HepG2 (cell line): ENCODE measurements at regions not wholly inside any gene's neighbourhood (a gene's known extent, or its start where the extent isn't known, plus 50 kb on each side); places are given as distances from the start of the nearest gene placed in this dataset.

Experiments used
- AHDC1 ChIP-seq: sonication (generic); formaldehyde crosslinking; IDR thresholded peaks from 2 replicates; pipeline ENCODE4 v1.5.1; 2020; ENCODE audit warnings: mild to moderate bottlenecking, missing genetic modification reagents, borderline replicate concordance
- ELF3 ChIP-seq: IDR thresholded peaks from 2 replicates; pipeline ENCODE4 v1.6.1; 2016; ENCODE audit warnings: missing genetic modification reagents, missing compliant biosample characterization
- FOXJ3 ChIP-seq: sonication (generic); formaldehyde crosslinking; IDR thresholded peaks from 2 replicates; pipeline ENCODE4 v1.4.0; 2020; ENCODE audit warnings: missing genetic modification reagents, mild to moderate bottlenecking, borderline replicate concordance
- GPBP1L1 ChIP-seq: sonication (generic); formaldehyde crosslinking; IDR thresholded peaks from 2 replicates; pipeline ENCODE4 v1.5.0; 2020; ENCODE audit warnings: mild to moderate bottlenecking, missing genetic modification reagents
- GPN1 ChIP-seq: sonication (generic); formaldehyde crosslinking; IDR thresholded peaks from 2 replicates; pipeline ENCODE4 v1.5.1; 2020; ENCODE audit warnings: missing genetic modification reagents, borderline replicate concordance
- HMG20A ChIP-seq: IDR thresholded peaks from 2 replicates; pipeline ENCODE4 v1.6.1; 2016; ENCODE audit warnings: borderline replicate concordance
- IKZF5 ChIP-seq: IDR thresholded peaks from 2 replicates; pipeline ENCODE4 v1.6.1; 2018; ENCODE audit warnings: missing genetic modification reagents, mild to moderate bottlenecking, missing compliant biosample characterization
- MIER2 ChIP-seq: IDR thresholded peaks from 2 replicates; pipeline ENCODE4 v1.6.1; 2016; ENCODE audit warnings: missing biosample characterization, missing genetic modification reagents
- RXRA ChIP-seq: sonication (generic); formaldehyde crosslinking; IDR thresholded peaks from 2 replicates; pipeline ENCODE4 v1.5.1; 2020; ENCODE audit warnings: missing genetic modification reagents
- SAP130 ChIP-seq: IDR thresholded peaks from 2 replicates; pipeline ENCODE4 v1.6.1; 2016; ENCODE audit warnings: low read depth
- SOX6 ChIP-seq, 2 experiments: fragments of 450-650 bp in 1 of 2; sonication (generic) in 1 of 2; formaldehyde crosslinking in 1 of 2; IDR thresholded peaks; 2 replicates each; pipeline versions ENCODE4 v1.4.0 to v1.6.1; 2017 to 2020; ENCODE audit warnings: antibody characterized with exemption in 1 of 2, mild to moderate bottlenecking in 1 of 2, missing genetic modification reagents in 1 of 2
- SP5 ChIP-seq: IDR thresholded peaks from 2 replicates; pipeline ENCODE4 v1.6.1; 2016; ENCODE audit warnings: low read depth, borderline replicate concordance
- TRIM22 ChIP-seq: fragments of 450-650 bp; IDR thresholded peaks from 2 replicates; pipeline ENCODE4 v1.6.1; 2017
- XRCC5 ChIP-seq: fragments of 200-400 bp; formaldehyde crosslinking; optimal IDR thresholded peaks from 2 replicates; pipeline ENCODE3; 2017; ENCODE audit warnings: mild to moderate bottlenecking, low read length
- ZBTB10 ChIP-seq: sonication (generic); formaldehyde crosslinking; IDR thresholded peaks from 2 replicates; pipeline ENCODE4 v1.4.0; 2020; ENCODE audit warnings: missing genetic modification reagents, borderline replicate concordance
- ZNF510 ChIP-seq: sonication (generic); formaldehyde crosslinking; IDR thresholded peaks from 2 replicates; pipeline ENCODE4 v1.4.0; 2020; ENCODE audit warnings: low read depth, mild to moderate bottlenecking, missing genetic modification reagents

DNA sequence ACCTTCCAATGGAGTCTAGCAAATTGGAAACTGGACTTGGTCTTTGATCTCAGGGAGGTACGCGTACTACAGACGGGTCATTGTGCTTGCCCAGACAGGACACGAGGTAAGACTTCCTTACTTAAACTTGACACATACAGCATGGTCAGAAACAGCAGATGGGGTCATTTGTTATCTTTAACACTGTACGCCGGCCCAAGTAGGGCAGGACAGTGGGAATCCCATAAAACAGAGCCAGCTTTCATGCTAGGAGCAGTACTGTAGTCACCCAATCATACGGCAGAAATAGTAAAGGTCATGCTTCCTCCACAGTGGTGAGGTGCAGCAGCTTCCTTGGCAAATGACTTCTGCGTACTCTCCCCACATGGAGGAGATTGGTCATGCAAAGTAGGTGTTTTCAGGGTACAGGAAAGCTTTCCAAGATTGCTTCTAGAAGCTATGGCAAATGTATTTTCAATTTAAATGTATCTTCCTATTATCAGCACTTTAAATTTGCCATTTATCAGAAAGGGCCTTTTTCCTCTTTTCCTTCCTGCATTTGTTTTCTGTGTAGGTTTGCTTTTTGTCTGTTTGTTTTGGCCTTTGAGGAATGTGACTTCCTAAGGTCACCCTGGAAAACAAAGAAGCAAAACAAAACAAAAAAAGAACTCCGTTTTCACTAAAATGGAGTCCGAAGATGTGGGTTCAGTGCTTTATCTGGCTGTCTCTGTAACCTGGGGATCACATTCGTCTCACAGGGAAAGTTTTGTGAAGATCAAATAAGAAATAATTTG is 74.0 kb upstream of the DSG1 start (continued):
- TF ChIP-seq MIER2 (CRISPR knock-in tag): peak; percentile 70; the same call in 1 of the 2 replicates
- TF ChIP-seq ELF3 (CRISPR knock-in tag): peak; percentile 47; the same call in 1 of the 2 replicates
- peak; percentile 71; the same call in 1 of the 2 replicates for TF ChIP-seq IKZF5
- no peak for TF ChIP-seq SOX6 (IDR thresholded peaks at IDR 0.05)
- peak; percentile 90 for TF ChIP-seq SOX6 (CRISPR knock-in tag; IDR thresholded peaks at IDR 0.05)
- peak; percentile 89; the same call in 1 of the 2 replicates for TF ChIP-seq RXRA (CRISPR knock-in tag)
- TF ChIP-seq AHDC1 (CRISPR knock-in tag): peak; percentile 74; the same call in 1 of the 2 replicates
- 0 out of 2 replicates have a peak, but pooled peaks have one; percentile 47 for TF ChIP-seq SP5 (CRISPR knock-in tag)
- 0 out of 2 replicates have a peak, but pooled peaks have one; percentile 52 for TF ChIP-seq ZBTB10 (CRISPR knock-in tag)
- TF ChIP-seq TRIM22: no peak
- TF ChIP-seq XRCC5: peak; percentile 14
- no peak for TF ChIP-seq GPBP1L1 (CRISPR knock-in tag)
- no peak for TF ChIP-seq GPN1 (CRISPR knock-in tag)
- no peak for TF ChIP-seq ZNF510 (CRISPR knock-in tag)
- TF ChIP-seq SAP130 (CRISPR knock-in tag): peak; percentile 77
- TF ChIP-seq FOXJ3: peak; percentile 81; the same call in 1 of the 2 replicates
- TF ChIP-seq HMG20A (CRISPR knock-in tag): peak; percentile 57
